Caki2 (cell line): ENCODE measurements at regions not wholly inside any gene's neighbourhood (a gene's known extent, or its start where the extent isn't known, plus 50 kb on each side); places are given as distances from the start of the nearest gene placed in this dataset.

ENCODE experiments used
- DNase-seq: peaks from one replicate; pipeline ENCODE4 v3.0.0-alpha.2; 2015; ENCODE audit warnings: low read depth
- in situ Hi-C: cut with HindIII; loops from 2 replicates; pipeline ENCODE4 v1.10.0; 2016; ENCODE audit warnings: low sequenced_read_pairs, low pct_unique_long_range_greater_than_20kb, mixed read lengths

- DNase-seq, result no peak
- in situ Hi-C loops, result no loop called here
Measured at GRCh38 chr7:21066221-21066620, 279.5 kb upstream of the SP8 start.

GRCh38 chr7:21067216-21067615 lies 280.5 kb upstream of the SP8 start:
- in situ Hi-C loops, result no loop called here
- no peak for DNase-seq

DNA sequence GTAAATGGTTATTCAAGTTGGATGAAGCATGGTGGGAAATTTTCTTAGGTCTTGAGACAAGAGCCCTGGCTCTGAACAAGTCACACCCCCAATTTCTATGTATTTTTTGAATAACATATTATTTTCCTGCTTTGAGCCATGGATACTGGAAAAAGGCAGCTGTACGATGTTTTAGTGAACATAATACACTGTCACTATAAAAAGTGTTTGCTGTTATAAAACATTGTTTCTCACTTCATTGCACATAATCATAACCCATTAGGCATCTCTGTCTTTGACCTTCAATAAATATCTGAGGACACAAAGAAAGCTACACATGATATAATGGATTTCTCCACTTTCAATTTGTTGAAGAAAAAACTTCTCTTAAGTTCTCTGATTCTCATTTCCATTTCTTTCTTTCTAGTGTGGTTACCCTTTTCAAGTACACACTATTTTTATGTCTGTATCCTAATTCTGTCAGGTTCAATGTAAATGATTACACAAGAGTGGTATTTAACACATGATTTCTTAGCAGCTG lies 283.9 kb upstream of the SP8 start:
- DNase-seq, result no peak

GRCh38 chr7:21071561-21072501 lies 285.1 kb upstream of the SP8 start:
- no peak for DNase-seq
- in situ Hi-C loops, result no loop called here

More for the DNA sequence above, 283.9 kb upstream of the SP8 start:
- in situ Hi-C loops, result no loop called here

GRCh38 chr7:21076054-21076453 lies 289.4 kb upstream of the SP8 start:
- DNase-seq, result no peak
- in situ Hi-C loops, result no loop called here

DNA sequence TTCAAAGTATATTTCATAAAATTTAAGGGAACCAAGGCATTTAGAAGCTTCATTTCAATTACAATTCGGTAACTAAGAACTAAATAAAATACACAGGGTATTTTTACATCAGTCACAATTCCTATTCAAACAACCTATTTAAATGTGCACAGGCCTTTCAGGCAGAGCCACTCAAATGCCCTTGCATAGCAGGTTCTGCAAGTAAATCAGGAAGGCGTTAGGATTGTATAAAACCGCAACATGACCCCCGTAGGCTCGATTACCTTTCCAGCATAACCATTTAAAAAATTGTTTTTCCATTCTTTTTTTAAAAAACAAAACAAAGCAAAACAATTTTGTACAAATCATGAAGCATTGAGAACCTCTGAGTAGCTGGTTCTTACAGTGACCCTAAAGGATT lies 289.9 kb upstream of the SP8 start:
- in situ Hi-C loops, result no loop called here
- DNase-seq, result no peak

DNA sequence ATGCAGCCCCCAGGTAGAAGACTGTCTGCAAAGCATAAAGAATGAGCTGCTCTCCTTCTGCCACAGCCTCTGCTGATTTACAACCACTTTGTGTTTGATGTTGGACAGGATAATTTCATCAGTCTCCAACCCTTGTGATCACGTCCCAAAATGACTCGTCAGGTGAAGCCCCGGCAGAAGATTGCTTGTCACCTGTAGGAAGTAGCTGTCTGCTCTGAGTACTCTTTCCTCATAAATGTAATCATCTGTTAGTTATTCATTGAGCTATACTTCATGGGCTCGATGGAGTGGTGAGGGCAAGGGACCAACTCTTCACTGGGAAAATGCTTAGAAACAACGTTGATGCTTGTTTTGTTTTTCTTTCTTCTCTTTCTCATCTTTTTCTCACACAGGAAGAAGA lies 290.9 kb upstream of the SP8 start:
- in situ Hi-C loops, result no loop called here
- DNase-seq, result no peak

GRCh38 chr7:21084286-21084685 lies 297.6 kb upstream of the SP8 start:
- DNase-seq, result no peak
- in situ Hi-C loops, result no loop called here

GRCh38 chr7:21086688-21087087 lies 300.0 kb upstream of the SP8 start:
- peak; percentile 83 for DNase-seq
- in situ Hi-C loops, result no loop called here

DNA sequence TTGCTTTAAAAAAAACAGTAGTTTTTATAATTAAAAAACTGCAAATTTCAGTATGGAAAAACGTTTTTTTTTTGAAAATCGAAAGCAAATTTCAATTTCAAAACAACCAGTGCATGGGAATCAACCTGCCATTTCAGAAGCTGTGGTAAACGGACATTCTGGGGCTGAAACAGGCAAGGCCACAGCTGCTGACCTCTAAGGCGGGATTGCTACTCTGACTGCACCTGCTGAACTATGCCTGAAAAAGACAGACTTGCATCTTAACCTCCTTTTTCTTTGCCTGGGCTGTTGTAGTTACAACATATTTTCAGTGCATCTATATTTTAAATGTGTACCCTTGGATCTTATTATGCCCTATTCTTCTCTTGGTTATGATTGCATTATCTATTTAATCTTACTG lies 303.0 kb upstream of the SP8 start:
- in situ Hi-C loops, result no loop called here
- no peak for DNase-seq

DNA sequence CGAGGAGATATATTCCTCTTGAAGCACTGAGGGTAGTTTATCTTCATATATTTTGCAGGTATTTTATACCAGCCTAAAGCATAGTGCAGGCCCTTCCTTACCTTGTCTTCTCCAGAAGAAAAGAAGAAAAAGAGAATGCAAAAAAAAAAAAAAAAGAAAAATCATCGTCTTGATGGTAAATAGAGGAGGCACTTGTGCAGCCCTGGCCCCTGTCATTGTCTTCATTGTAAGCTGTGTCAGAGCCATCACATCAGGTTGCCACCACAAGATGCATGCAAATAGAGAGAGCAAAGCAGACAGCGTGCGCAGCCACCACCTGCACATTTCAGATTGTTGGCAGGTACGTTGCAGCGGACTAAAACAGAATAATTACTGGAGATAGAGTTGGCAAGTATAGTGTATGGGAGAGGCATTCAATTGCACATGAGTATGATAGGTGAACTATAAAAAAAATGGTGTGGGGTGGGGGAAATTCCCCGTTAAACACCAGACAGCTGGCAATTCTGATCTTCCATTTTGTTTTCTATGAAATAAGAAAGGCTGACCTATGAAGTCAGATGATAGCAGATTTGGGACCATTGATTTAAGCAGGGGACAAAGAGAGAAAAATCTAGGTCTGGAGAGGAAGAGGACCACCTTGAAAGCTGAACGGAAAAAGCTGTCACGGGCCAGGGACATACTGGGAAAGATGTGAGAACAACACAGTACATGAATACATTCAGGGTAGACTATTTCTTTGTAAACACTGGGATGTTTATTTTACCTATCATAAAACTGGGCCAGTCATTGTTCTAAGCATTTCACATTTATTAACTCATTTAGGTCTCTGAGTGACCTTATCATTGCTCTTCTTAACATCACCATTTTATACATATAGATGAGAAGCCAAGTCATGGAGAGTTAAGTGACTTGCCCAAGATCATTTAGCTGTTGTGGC lies 306.3 kb upstream of the SP8 start:
- in situ Hi-C loops, result no loop called here
- no peak for DNase-seq

- no peak for DNase-seq
- in situ Hi-C loops, result no loop called here
Measured at GRCh38 chr7:21094589-21094988, 307.9 kb upstream of the SP8 start.

- in situ Hi-C loops, result no loop called here
- peak; percentile 32 for DNase-seq
Measured at GRCh38 chr7:21099432-21099831, 312.7 kb upstream of the SP8 start.

GRCh38 chr7:21099955-21100354 lies 313.3 kb upstream of the SP8 start:
- DNase-seq, result no peak
- in situ Hi-C loops, result no loop called here

DNA sequence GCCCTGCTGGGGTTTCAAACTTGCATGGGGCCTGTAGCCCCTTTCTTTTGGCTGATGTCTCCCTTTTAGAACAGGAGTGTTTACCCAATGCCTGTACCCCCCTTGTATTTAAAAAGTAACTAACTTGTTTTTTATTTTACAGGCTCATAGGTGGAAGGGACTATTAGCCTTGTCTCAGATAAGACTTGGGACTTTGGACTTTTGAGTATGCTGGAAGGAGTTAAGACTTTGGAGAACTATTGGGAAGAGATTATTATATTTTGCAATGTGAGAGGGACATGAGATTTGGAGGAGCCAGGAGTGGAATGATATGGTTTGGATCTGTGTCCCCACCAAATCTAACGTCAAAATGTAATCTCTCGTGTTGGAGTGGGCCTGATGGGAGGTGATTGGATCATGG lies 314.9 kb upstream of the SP8 start:
- in situ Hi-C loops, result no loop called here
- no peak for DNase-seq

- DNase-seq, result no peak
- in situ Hi-C loops, result no loop called here
Measured at GRCh38 chr7:21103426-21104123, 316.9 kb upstream of the SP8 start.

GRCh38 chr7:21104124-21104500 lies 317.4 kb upstream of the SP8 start:
- DNase-seq, result peak; percentile 44
- in situ Hi-C loops, result no loop called here

GRCh38 chr7:21106296-21106732 lies 319.6 kb upstream of the SP8 start:
- in situ Hi-C loops, result no loop called here
- DNase-seq, result no peak
